H9 (cell line): ENCODE measurements at regions not wholly inside any gene's neighbourhood (a gene's known extent, or its start where the extent isn't known, plus 50 kb on each side); places are given as distances from the start of the nearest gene placed in this dataset.

Source experiments
- DNase-seq: peaks from one replicate; pipeline ENCODE4 v3.0.0-alpha.2; 2017
- H2AFZ ChIP-seq: one replicate; pipeline ENCODE4 v1.6.1; 2013; ENCODE audit warnings: mild to moderate bottlenecking, low read length, control low read depth, moderate library complexity
- H2AK5ac ChIP-seq: 2 replicates; pipeline ENCODE4 v1.6.1; 2013; ENCODE audit warnings: low read length, control low read depth, mixed read lengths; ENCODE audit not compliant: insufficient read length
- H2BK120ac ChIP-seq: one replicate; pipeline ENCODE4 v1.6.1; 2013; ENCODE audit warnings: low read depth, mild to moderate bottlenecking, low read length, control low read depth, inconsistent platforms; ENCODE audit not compliant: poor library complexity, severe bottlenecking
- H2BK12ac ChIP-seq: 2 replicates; pipeline ENCODE4 v1.6.1; 2013; ENCODE audit warnings: low read length, control low read depth, mixed read lengths, low read depth; ENCODE audit not compliant: insufficient read length
- H2BK15ac ChIP-seq: 2 replicates; pipeline ENCODE4 v1.6.1; 2013; ENCODE audit warnings: low read depth, low read length, control low read depth
- H2BK20ac ChIP-seq: one replicate; pipeline ENCODE4 v1.6.1; 2013; ENCODE audit warnings: low read depth, mild to moderate bottlenecking, low read length, control low read depth, inconsistent platforms; ENCODE audit not compliant: poor library complexity, severe bottlenecking
- H2BK5ac ChIP-seq: 2 replicates; pipeline ENCODE4 v1.6.1; 2013; ENCODE audit warnings: low read length, control low read depth, mixed read lengths; ENCODE audit not compliant: insufficient read length
- H3K14ac ChIP-seq: 2 replicates; pipeline ENCODE4 v1.6.1; 2013; ENCODE audit warnings: low read length, control low read depth; ENCODE audit not compliant: insufficient read depth
- H3K18ac ChIP-seq: 2 replicates; pipeline ENCODE4 v1.6.1; 2013; ENCODE audit warnings: low read depth, mild to moderate bottlenecking, mixed read lengths, low read length, control low read depth; ENCODE audit not compliant: insufficient read length
- H3K23ac ChIP-seq: 2 replicates; pipeline ENCODE4 v1.6.1; 2013; ENCODE audit warnings: low read length, control low read depth, mixed read lengths, low read depth; ENCODE audit not compliant: insufficient read length
- H3K23me2 ChIP-seq: 2 replicates; pipeline ENCODE4 v1.6.1; 2013; ENCODE audit warnings: low read depth, mild to moderate bottlenecking, mixed read lengths, low read length, control low read depth; ENCODE audit not compliant: insufficient read length, poor library complexity, severe bottlenecking
- H3K27ac ChIP-seq: 2 replicates; pipeline ENCODE4 v1.5.1; 2013; ENCODE audit warnings: low read length, control low read depth, mixed read lengths, low read depth; ENCODE audit not compliant: insufficient read length
- H3K27me3 ChIP-seq: 2 replicates; pipeline ENCODE4 v1.6.1; 2013; ENCODE audit warnings: low read length, control low read depth, inconsistent platforms; ENCODE audit not compliant: insufficient read depth
- H3K4ac ChIP-seq: 2 replicates; pipeline ENCODE4 v1.6.1; 2013; ENCODE audit warnings: low read depth, mild to moderate bottlenecking, control low read depth, inconsistent platforms, low read length, moderate library complexity
- H3K4me1 ChIP-seq: 2 replicates; pipeline ENCODE4 v1.6.1; 2013; ENCODE audit warnings: low read length, control low read depth, inconsistent platforms; ENCODE audit not compliant: insufficient read depth
- H3K4me2 ChIP-seq: 2 replicates; pipeline ENCODE4 v1.6.1; 2013; ENCODE audit warnings: low read length, control low read depth, mixed read lengths; ENCODE audit not compliant: insufficient read length, insufficient read depth
- H3K56ac ChIP-seq: 2 replicates; pipeline ENCODE4 v1.6.1; 2013; ENCODE audit warnings: low read depth, mild to moderate bottlenecking, mixed read lengths, low read length, control low read depth; ENCODE audit not compliant: insufficient read length
- H3K79me1 ChIP-seq: 2 replicates; pipeline ENCODE4 v1.6.1; 2013; ENCODE audit warnings: low read depth, mild to moderate bottlenecking, moderate library complexity, low read length, control low read depth, inconsistent platforms; ENCODE audit not compliant: insufficient read depth, poor library complexity, severe bottlenecking
- H3K79me2 ChIP-seq: 2 replicates; pipeline ENCODE4 v1.6.1; 2013; ENCODE audit warnings: low read length, control low read depth, inconsistent platforms; ENCODE audit not compliant: insufficient read depth
- H3K9ac ChIP-seq: 2 replicates; pipeline ENCODE4 v1.6.1; 2013; ENCODE audit warnings: low read length, control low read depth, mixed read lengths; ENCODE audit not compliant: insufficient read length; ENCODE audit errors: extremely low read depth
- H3K9me3 ChIP-seq: one replicate; pipeline ENCODE4 v1.6.1; 2013; ENCODE audit warnings: low read depth, low read length, inconsistent platforms; ENCODE audit not compliant: control insufficient read depth
- H3T11ph ChIP-seq: one replicate; pipeline ENCODE4 v1.6.1; 2013; ENCODE audit warnings: mild to moderate bottlenecking, low read length, control low read depth, inconsistent platforms
- H4K20me1 ChIP-seq: one replicate; pipeline ENCODE4 v1.6.1; 2013; ENCODE audit not compliant: control insufficient read depth, insufficient read length, insufficient read depth
- H4K5ac ChIP-seq: 2 replicates; pipeline ENCODE4 v1.6.1; 2013; ENCODE audit warnings: low read depth, mild to moderate bottlenecking, mixed read lengths, low read length, control low read depth; ENCODE audit not compliant: insufficient read length
- H4K8ac ChIP-seq: replicated peaks from 2 replicates; pipeline ENCODE4 v1.6.1; 2013; ENCODE audit warnings: low read length, control low read depth, mixed read lengths, low read depth; ENCODE audit not compliant: insufficient read length
- H4K91ac ChIP-seq: 2 replicates; pipeline ENCODE4 v1.6.1; 2013; ENCODE audit warnings: low read depth, mild to moderate bottlenecking, moderate library complexity, mixed read lengths, low read length, control low read depth; ENCODE audit not compliant: insufficient read length
- H3K27ac Mint-ChIP-seq, 3 experiments: 2 replicates in 2 of 3; 3 replicates in 1 of 3; pipeline ENCODE4 v1.8.0; 2020 to 2021; ENCODE audit warnings: mixed read lengths in 3 of 3, mild to moderate bottlenecking in 1 of 3, moderate library complexity in 1 of 3
- H3K27me3 Mint-ChIP-seq: 2 replicates; pipeline ENCODE4 v1.8.0; 2021; ENCODE audit warnings: low read depth, mild to moderate bottlenecking, moderate library complexity, mixed read lengths
- H3K36me3 Mint-ChIP-seq, 3 experiments: 2 replicates in 2 of 3; 3 replicates in 1 of 3; pipeline ENCODE4 v1.8.0; 2020 to 2021; ENCODE audit warnings: low read depth in 3 of 3, mixed read lengths in 3 of 3; ENCODE audit not compliant: insufficient read depth in 1 of 3
- H3K4me1 Mint-ChIP-seq, 2 experiments: 2 replicates each; pipeline ENCODE4 v1.8.0; 2020; ENCODE audit warnings: mixed read lengths in 2 of 2
- H3K4me3 Mint-ChIP-seq, 2 experiments: 2 replicates in 1 of 2; 3 replicates in 1 of 2; pipeline ENCODE4 v1.8.0; 2020 to 2021; ENCODE audit warnings: mild to moderate bottlenecking in 2 of 2, mixed read lengths in 2 of 2, moderate library complexity in 1 of 2
- H3K9me3 Mint-ChIP-seq, 2 experiments: 2 replicates in 1 of 2; 3 replicates in 1 of 2; pipeline ENCODE4 v1.8.0; 2020; ENCODE audit warnings: mild to moderate bottlenecking in 2 of 2, mixed read lengths in 2 of 2, moderate library complexity in 1 of 2
- CTCF ChIP-seq: fragments of 200-600 bp; sonication (generic); conservative IDR thresholded peaks from 3 replicates; pipeline ENCODE4 v1.8.0; 2021; ENCODE audit warnings: antibody characterized with exemption, mild to moderate bottlenecking
- WGBS: extraction: QIAGEN DNeasy Blood & Tissue Kit; methylation state at CpG from one replicate; pipeline ENCODE4 v1.1.7; 2013; ENCODE audit warnings: missing lambda C conversion rate, low lambda C conversion rate, mixed read lengths; ENCODE audit not compliant: insufficient read length; ENCODE audit errors: extremely low coverage; 5-methylcytosine and 5-hydroxymethylcytosine counted together

DNA sequence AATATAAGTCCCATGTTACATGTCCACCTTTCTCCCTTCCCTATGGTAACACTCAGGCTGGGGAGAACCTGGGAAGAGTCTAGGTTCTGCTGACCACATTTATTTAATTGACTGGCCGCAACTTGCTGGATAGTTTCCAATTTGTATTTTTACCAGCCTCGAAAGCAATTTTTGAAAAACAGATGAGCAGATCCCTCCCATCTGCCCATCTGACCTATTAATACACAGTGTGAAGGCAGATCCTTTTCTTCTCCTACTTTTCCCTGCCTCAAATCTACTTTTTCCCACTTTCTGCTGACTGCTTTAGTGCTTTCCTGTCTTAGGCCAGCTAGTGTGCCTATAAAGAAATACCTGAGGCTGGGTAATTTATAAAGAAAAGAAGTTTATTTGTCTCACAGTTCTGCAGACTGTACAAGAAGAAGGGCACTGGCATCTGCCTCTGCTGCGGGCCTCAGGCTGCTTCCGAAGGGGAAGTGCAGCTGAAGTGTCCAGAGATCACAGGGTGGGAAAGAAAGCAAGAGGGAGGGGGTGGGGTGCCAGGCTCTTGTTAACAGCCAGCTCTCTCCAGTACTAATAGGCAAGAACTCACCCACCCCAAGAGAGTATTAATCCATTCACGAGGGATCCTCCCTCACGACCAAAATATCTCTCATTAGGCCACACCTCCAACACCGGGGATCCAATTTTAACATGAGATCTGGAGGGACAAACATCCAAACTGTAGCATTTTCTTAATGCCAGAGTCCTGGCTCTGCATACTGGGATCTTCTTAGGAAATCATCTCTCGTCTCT lies 336.0 kb upstream of the IGFBP3 start:
- no peak for DNase-seq
- H3K9me3 ChIP-seq: peaks cover 10% of the 10 kb centered on the region

More for the DNA sequence above, 336.0 kb upstream of the IGFBP3 start:
- TF ChIP-seq CTCF: no peak
- no peaks in the 10 kb centered on the region for H3K79me2 ChIP-seq
- no peak overlapping the region for H2BK5ac ChIP-seq
- no peaks in the 10 kb centered on the region for H3K79me1 ChIP-seq
- no peak overlapping the region for H4K5ac ChIP-seq
- H3K9ac ChIP-seq: no peak overlapping the region
- no peak overlapping the region for H3K56ac ChIP-seq
- no peak overlapping the region for H3K4ac ChIP-seq
- no peak overlapping the region for H2BK12ac ChIP-seq
- no peak overlapping the region for H3K14ac ChIP-seq
- no CpG with 5 or more reads among the region's 8 CpGs for WGBS
- no peaks in the 10 kb centered on the region for H3K4me1 ChIP-seq
- no peak overlapping the region for H3K18ac ChIP-seq
- no peak overlapping the region for H2AFZ ChIP-seq
- H4K8ac ChIP-seq: no peak overlapping the region
- no peak overlapping the region for H2BK15ac ChIP-seq
- H4K20me1 ChIP-seq: no peaks in the 10 kb centered on the region
- no peak overlapping the region for H4K91ac ChIP-seq
- H2BK120ac ChIP-seq: no peak overlapping the region
- Mint-ChIP-seq H3K9me3 (peaks cover 44 to 51% of the 10 kb centered on the region in 2 experiments), H3K36me3 (peaks cover 12 to 44% (median 21%) of the 10 kb centered on the region in 3 experiments), H3K27me3 (no peaks in the 10 kb centered on the region; the same call in 1 of the 2 replicates), H3K4me3 (no peak overlapping the region), H3K4me1 (no peaks in the 10 kb centered on the region), H3K27ac (no peak overlapping the region)
- no peak overlapping the region for H2AK5ac ChIP-seq
- no peak overlapping the region for H3K4me2 ChIP-seq
- no peak overlapping the region for H3T11ph ChIP-seq
- H3K23ac ChIP-seq: no peak overlapping the region
- no peak overlapping the region for H2BK20ac ChIP-seq
- no peaks in the 10 kb centered on the region for H3K27me3 ChIP-seq
- no peaks in the 10 kb centered on the region for H3K23me2 ChIP-seq
- H3K27ac ChIP-seq: no peak overlapping the region
